PC-3 (cell line): ENCODE measurements at regions not wholly inside any gene's neighbourhood (a gene's known extent, or its start where the extent isn't known, plus 50 kb on each side); places are given as distances from the start of the nearest gene placed in this dataset.

Experiments used
- ATAC-seq: fragments of 200-7000 bp; cut with Tn5 transposase; 2 replicates; pipeline ENCODE4 v1.9.1; 2020; ENCODE audit warnings: mild to moderate bottlenecking, moderate library complexity
- BruUV-seq: library from RNA; stranded (reverse); fragments of 400-500 nt; replicated peaks from 2 replicates; lab custom pipeline; 2021; lab: Mats Ljungman, UMichigan
- CTCF ChIA-PET: fragments of 300-600 bp; sonication (Branson Sonifier 250); formaldehyde crosslinking; loops from one replicate; lab custom pipeline; 2022; ENCODE audit warnings: antibody characterized with exemption; lab: Charles Lee
- POLR2A ChIA-PET: fragments of 300-600 bp; sonication (Branson Sonifier 250); formaldehyde crosslinking; loops from one replicate; lab custom pipeline; 2022; ENCODE audit warnings: antibody characterized with exemption; ENCODE audit not compliant: unreplicated experiment; lab: Charles Lee
- DNase-seq: peaks from one replicate; pipeline ENCODE4 v3.0.0-alpha.2; 2015
- H2AFZ ChIP-seq: fragments of 300-600 bp; sonication (generic); 2 replicates; pipeline ENCODE4 v1.6.0; 2016; ENCODE audit warnings: antibody characterized with exemption, low read length
- H3F3A ChIP-seq: fragments of 300-600 bp; sonication (generic); one replicate; pipeline ENCODE4 v1.6.0; 2017; ENCODE audit warnings: antibody characterized with exemption, low read length, control low read depth, mild to moderate bottlenecking; ENCODE audit not compliant: unreplicated experiment
- H3K27ac ChIP-seq: fragments of 300-600 bp; sonication (generic); 2 replicates; pipeline ENCODE4 v1.5.1; 2016; ENCODE audit warnings: mild to moderate bottlenecking, low read length
- H3K27me3 ChIP-seq: fragments of 300-600 bp; sonication (generic); 2 replicates; pipeline ENCODE4 v1.6.1; 2016; ENCODE audit warnings: low read length, mixed read lengths
- H3K36me3 ChIP-seq: fragments of 300-600 bp; sonication (generic); 2 replicates; pipeline ENCODE4 v1.6.1; 2016; ENCODE audit warnings: low read depth, mixed run types, low read length, mixed read lengths
- H3K4me1 ChIP-seq: fragments of 300-600 bp; sonication (generic); 2 replicates; pipeline ENCODE4 v1.5.1; 2016; ENCODE audit warnings: low read length; ENCODE audit not compliant: insufficient read depth
- H3K4me2 ChIP-seq: fragments of 300-600 bp; sonication (generic); 2 replicates; pipeline ENCODE4 v1.6.0; 2016; ENCODE audit warnings: low read length
- H3K4me3 ChIP-seq: fragments of 300-600 bp; sonication (generic); 2 replicates; pipeline ENCODE4 v1.5.1; 2016; ENCODE audit warnings: mild to moderate bottlenecking, low read length, mixed read lengths
- H3K79me2 ChIP-seq: fragments of 300-600 bp; sonication (generic); 2 replicates; pipeline ENCODE4 v1.6.1; 2017; ENCODE audit warnings: low read length, mixed read lengths
- H3K9ac ChIP-seq: fragments of 300-600 bp; sonication (generic); 2 replicates; pipeline ENCODE4 v1.6.0; 2016; ENCODE audit warnings: mild to moderate bottlenecking, low read length
- H3K9me2 ChIP-seq: fragments of 300-600 bp; sonication (generic); replicated peaks from 2 replicates; pipeline ENCODE4 v1.6.1; 2016; ENCODE audit warnings: mixed run types, low read length, mixed read lengths
- H3K9me3 ChIP-seq: fragments of 300-600 bp; sonication (generic); 2 replicates; pipeline ENCODE4 v1.6.1; 2016; ENCODE audit warnings: low read length, mixed read lengths
- H4K20me1 ChIP-seq: fragments of 300-600 bp; sonication (generic); 2 replicates; pipeline ENCODE4 v1.6.1; 2016; ENCODE audit warnings: low read length, mixed read lengths
- CTCF ChIP-seq: fragments of 300-600 bp; sonication (generic); conservative IDR thresholded peaks from 2 replicates; pipeline ENCODE4 v1.5.1; 2017; ENCODE audit warnings: antibody characterized with exemption, low read depth, mild to moderate bottlenecking, low read length
- EZH2 ChIP-seq: fragments of 300-600 bp; sonication (generic); IDR thresholded peaks from one replicate; pipeline ENCODE4 v1.6.1; 2017; ENCODE audit warnings: antibody characterized with exemption, mild to moderate bottlenecking, low read length; ENCODE audit not compliant: unreplicated experiment
- EZH2phosphoT487 ChIP-seq: fragments of 300-600 bp; sonication (generic); IDR thresholded peaks from 2 replicates; pipeline ENCODE4 v1.6.1; 2018; ENCODE audit warnings: mild to moderate bottlenecking, antibody characterized with exemption, low read length, borderline replicate concordance
- intact Hi-C: fragments of 100-400 bp; cut with micrococcal nuclease; formaldehyde crosslinking; loops from 2 replicates; pipeline ENCODE4 v1.9.0; 2023

GRCh38 chr6:140345935-140346334 lies 971.5 kb upstream of the CITED2 start:
- Histone ChIP-seq H2AFZ (no peak overlapping the region), H3F3A (no peaks in the 10 kb centered on the region), H4K20me1 (no peaks in the 10 kb centered on the region), H3K79me2 (no peaks in the 10 kb centered on the region), H3K9me3 (no peaks in the 10 kb centered on the region), H3K36me3 (no peaks in the 10 kb centered on the region; the same call in 1 of the 2 replicates), H3K27ac (no peak overlapping the region), H3K27me3 (no peaks in the 10 kb centered on the region), H3K4me2 (no peak overlapping the region), H3K4me1 (peaks cover 11% of the 10 kb centered on the region), H3K9me2 (no peaks in the 10 kb centered on the region), H3K9ac (no peak overlapping the region), H3K4me3 (no peak overlapping the region)
- ChIA-PET POLR2A (no interaction called here), CTCF (no interaction called here)
- BruUV-seq, result no TSS peak
- intact Hi-C loops, result no loop called here
- ATAC-seq (no peak), DNase-seq (no peak)
- TF ChIP-seq EZH2 (no peak), CTCF (no peak), EZH2phosphoT487 (no peak)

GRCh38 chr6:140344142-140344913 lies 969.9 kb upstream of the CITED2 start:
- no peaks in the 10 kb centered on the region for H3K9me3 ChIP-seq
- POLR2A ChIA-PET, result no interaction called here
- H3K79me2 ChIP-seq, result no peaks in the 10 kb centered on the region
- H3K36me3 ChIP-seq, result no peaks in the 10 kb centered on the region; the same call in 1 of the 2 replicates
- H4K20me1 ChIP-seq, result no peaks in the 10 kb centered on the region
- DNase-seq (peak; percentile 65), ATAC-seq (peak; percentile 83)
- BruUV-seq, result no TSS peak
- H2AFZ ChIP-seq, result 0 out of 2 replicates have a peak overlapping the region, but pooled peaks have one; percentile 24
- no peak overlapping the region for H3K9ac ChIP-seq
- H3K9me2 ChIP-seq, result no peaks in the 10 kb centered on the region
- CTCF ChIA-PET, result no interaction called here
- H3K4me3 ChIP-seq, result no peak overlapping the region
- no peaks in the 10 kb centered on the region for H3K27me3 ChIP-seq
- TF ChIP-seq EZH2phosphoT487 (no peak), CTCF (no peak), EZH2 (no peak)
- H3F3A ChIP-seq, result no peaks in the 10 kb centered on the region
- H3K27ac ChIP-seq, result peak overlapping the region; percentile 46
- H3K4me1 ChIP-seq, result peaks cover 11% of the 10 kb centered on the region
- intact Hi-C loops, result no loop called here
- peak overlapping the region; percentile 28; the same call in 1 of the 2 replicates for H3K4me2 ChIP-seq

GRCh38 chr6:140343128-140343527 lies 968.7 kb upstream of the CITED2 start:
- no peaks in the 10 kb centered on the region for H3F3A ChIP-seq
- H2AFZ ChIP-seq, result no peak overlapping the region
- H3K4me2 ChIP-seq, result no peak overlapping the region
- POLR2A ChIA-PET, result no interaction called here
- TF ChIP-seq CTCF, result no peak
- TF ChIP-seq EZH2, result no peak
- TF ChIP-seq EZH2phosphoT487, result no peak
- no TSS peak for BruUV-seq
- no peak overlapping the region for H3K9ac ChIP-seq
- CTCF ChIA-PET, result no interaction called here
- no peak for ATAC-seq
- no peak for DNase-seq
- no peaks in the 10 kb centered on the region for H3K9me2 ChIP-seq
- H3K27me3 ChIP-seq, result no peaks in the 10 kb centered on the region
- H3K9me3 ChIP-seq, result no peaks in the 10 kb centered on the region
- no peak overlapping the region for H3K4me3 ChIP-seq
- H3K36me3 ChIP-seq, result no peaks in the 10 kb centered on the region; the same call in 1 of the 2 replicates
- H4K20me1 ChIP-seq, result no peaks in the 10 kb centered on the region
- no peak overlapping the region for H3K27ac ChIP-seq
- H3K79me2 ChIP-seq, result no peaks in the 10 kb centered on the region
- H3K4me1 ChIP-seq, result peaks cover 11% of the 10 kb centered on the region
- intact Hi-C loops, result no loop called here
